AG09309 (cell line): ENCODE measurements at regions not wholly inside any gene's neighbourhood (a gene's known extent, or its start where the extent isn't known, plus 50 kb on each side); places are given as distances from the start of the nearest gene placed in this dataset.

Experiments
- DNase-seq: peaks from one replicate; pipeline ENCODE4 v3.0.0-alpha.2; 2010; ENCODE audit warnings: low read depth
- H3K4me3 ChIP-seq: 2 replicates; pipeline ENCODE4 v1.5.1; 2011; ENCODE audit warnings: mild to moderate bottlenecking, low read depth, low read length, moderate library complexity; ENCODE audit not compliant: control insufficient read depth
- CTCF ChIP-seq: IDR thresholded peaks from 2 replicates; pipeline ENCODE4 v1.5.1; 2011; ENCODE audit warnings: mild to moderate bottlenecking, low read depth, low read length, inconsistent platforms; ENCODE audit not compliant: insufficient read depth, control insufficient read depth; ENCODE audit errors: missing control alignments

GRCh38 chr2:43117521-43118143, 108.8 kb downstream of the ZFP36L2 start:
- no peak for TF ChIP-seq CTCF

GRCh38 chr2:43116988-43117387, 109.4 kb downstream of the ZFP36L2 start:
- DNase-seq: no peak
- H3K4me3 ChIP-seq: no peak overlapping the region
- TF ChIP-seq CTCF: no peak

More at GRCh38 chr2:43117521-43118143, 108.8 kb downstream of the ZFP36L2 start:
- DNase-seq: peak; percentile 39
- no peak overlapping the region for H3K4me3 ChIP-seq

- no peak for TF ChIP-seq CTCF
- no peak for DNase-seq
These were observed 110.5 kb downstream of the ZFP36L2 start for GRCh38 chr2:43115881-43116280.

GRCh38 chr2:43114210-43114609, 112.2 kb downstream of the ZFP36L2 start:
- no peak overlapping the region for H3K4me3 ChIP-seq
- TF ChIP-seq CTCF: no peak
- no peak for DNase-seq

More at GRCh38 chr2:43115881-43116280, 110.5 kb downstream of the ZFP36L2 start:
- no peak overlapping the region for H3K4me3 ChIP-seq

- TF ChIP-seq CTCF: no peak
- H3K4me3 ChIP-seq: no peak overlapping the region
- DNase-seq: no peak
These were observed 114.4 kb downstream of the ZFP36L2 start for GRCh38 chr2:43111788-43112554.

GRCh38 chr2:43110442-43110871, 115.9 kb downstream of the ZFP36L2 start:
- DNase-seq: peak; percentile 56
- no peak overlapping the region for H3K4me3 ChIP-seq
- TF ChIP-seq CTCF: no peak
